Left colon (tissue), 2 donors: ENCODE measurements at regions not wholly inside any gene's neighbourhood (a gene's known extent, or its start where the extent isn't known, plus 50 kb on each side); places are given as distances from the start of the nearest gene placed in this dataset.
"Not testable (repeated sequence)": the region's sequence is repeated elsewhere in the genome, so short reads cannot be mapped to it uniquely, and the experiment has no call there.

Experiments
- ATAC-seq: fragments of 200-7000 bp; cut with Tn5 transposase; one replicate; pipeline ENCODE4 v1.9.1; 2020; ENCODE audit warnings: mild to moderate bottlenecking, moderate library complexity
- DNase-seq, 2 donors: peaks; one replicate each; pipeline ENCODE4 v3.0.0-alpha.2; 2020
- intact Hi-C, 2 donors: fragments of 100-400 bp; cut with DNase I in 1 of 2; cut with micrococcal nuclease in 1 of 2; formaldehyde crosslinking; loops; one replicate each; pipeline versions ENCODE4 v1.11.2 to v1.14.0; 2022; cut with DNase I, micrococcal nuclease
- donor health status: DM: no; HTN: no; CAD: no.
- donor health status: DM: yes; HTN: yes; CAD: no.

DNA sequence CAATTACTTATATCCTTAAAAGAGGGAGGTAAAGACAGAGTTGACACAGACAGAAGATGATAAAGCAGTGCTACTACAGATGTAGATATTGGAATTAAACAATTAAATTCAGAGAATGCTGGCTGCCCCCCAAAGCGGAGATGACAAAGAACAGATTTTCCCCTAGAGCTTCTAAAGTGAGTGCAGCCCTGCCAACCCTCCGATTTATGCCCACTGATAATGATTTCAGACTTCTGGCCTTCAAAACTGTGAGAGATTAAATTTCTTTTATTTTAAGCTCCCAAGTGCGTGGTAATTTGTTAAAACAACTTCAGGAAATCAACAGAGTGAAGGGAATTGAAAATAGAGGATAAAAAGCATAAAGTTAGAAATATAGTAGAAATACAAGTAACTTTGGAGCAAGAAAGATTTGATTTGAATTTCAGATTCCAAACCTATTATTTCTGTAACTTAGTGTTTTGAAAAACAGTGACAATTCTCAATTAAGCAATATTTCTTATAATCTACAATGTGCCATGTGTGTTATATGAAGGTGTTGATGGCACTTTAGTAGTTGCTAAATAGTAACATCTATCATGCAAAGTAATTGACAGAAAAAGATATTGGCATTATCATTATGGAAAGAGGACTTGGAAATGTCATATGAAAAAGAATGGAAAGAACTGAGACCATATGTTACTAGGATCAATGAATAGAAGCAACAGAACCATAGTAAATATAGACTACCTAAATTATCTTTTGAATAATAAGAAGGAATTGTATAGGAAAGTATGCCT is 946.4 kb upstream of the PTPRD start:
- ATAC-seq, result no peak
- intact Hi-C loops, result no loop called here
- DNase-seq, result no peak

DNA sequence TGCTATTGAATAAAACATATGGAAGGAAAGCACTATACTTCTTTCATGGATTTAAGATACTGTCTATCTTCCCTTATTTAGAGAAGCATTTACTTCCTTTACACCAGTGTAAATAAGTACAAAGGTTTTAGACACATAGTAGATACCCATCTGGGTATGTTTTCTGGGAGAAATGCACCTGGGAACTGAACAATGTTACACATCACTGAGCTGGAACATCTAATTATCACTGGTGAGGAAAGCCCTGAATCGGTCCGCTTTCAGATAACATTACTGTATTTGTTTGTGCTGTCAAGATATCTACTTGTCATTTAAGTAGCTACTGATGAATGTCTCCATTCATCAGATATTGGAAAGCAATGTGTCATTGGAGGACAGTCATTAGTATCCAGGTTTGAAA is 964.7 kb upstream of the PTPRD start:
- intact Hi-C loops, result no loop called here
- ATAC-seq (no peak), DNase-seq (no peak)

DNA sequence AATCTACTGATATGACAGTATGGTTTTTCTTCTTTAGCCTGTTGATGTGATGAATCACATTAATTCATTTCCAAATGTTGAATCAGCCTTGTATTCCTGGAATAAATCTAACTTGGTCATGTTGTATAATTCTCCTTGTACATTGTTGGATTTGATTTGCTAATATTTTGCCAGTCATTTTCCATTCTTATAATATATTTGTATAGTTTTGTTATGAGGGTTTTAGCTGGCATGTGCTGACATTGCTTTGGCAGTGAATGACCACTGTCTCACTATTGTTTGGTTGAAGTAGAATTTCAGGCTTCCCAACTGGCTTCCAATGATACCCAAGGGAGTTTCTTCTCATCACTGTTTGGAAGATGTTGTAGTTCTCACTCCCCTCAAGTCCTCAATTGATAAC is 983.0 kb upstream of the PTPRD start:
- ATAC-seq (no peak), DNase-seq (no peak)
- intact Hi-C loops, result no loop called here

DNA sequence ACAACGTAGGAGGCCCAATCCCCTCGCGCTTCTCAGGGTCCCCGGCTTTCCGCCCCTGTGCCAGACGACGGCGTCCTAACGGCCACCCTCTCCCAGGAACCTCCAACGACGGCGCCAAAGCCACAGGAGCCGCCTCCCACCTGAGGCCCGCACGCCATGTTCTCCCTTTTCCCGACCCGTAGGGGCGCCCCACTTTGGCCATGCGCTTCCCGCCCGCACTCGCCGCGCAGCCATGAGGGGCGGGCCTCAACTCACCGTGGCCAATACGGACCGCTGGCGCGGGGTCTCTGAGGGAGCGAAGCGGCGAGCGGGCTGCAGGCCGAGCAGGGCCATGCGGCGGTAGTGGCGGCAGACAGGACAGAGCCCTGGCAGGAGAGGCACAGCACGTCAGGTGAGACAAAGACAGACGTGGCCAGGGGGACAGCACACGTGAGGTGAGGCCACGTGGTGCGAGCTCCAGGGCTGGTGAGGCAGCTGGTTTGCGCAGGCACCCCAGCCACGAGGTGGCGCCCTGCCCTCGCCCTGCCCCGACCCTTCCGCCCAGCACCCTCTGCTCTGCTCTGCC is 1005.5 kb upstream of the PTPRD start:
- intact Hi-C loops, result no loop called here
- ATAC-seq, result no peak
- DNase-seq, result no peak

DNA sequence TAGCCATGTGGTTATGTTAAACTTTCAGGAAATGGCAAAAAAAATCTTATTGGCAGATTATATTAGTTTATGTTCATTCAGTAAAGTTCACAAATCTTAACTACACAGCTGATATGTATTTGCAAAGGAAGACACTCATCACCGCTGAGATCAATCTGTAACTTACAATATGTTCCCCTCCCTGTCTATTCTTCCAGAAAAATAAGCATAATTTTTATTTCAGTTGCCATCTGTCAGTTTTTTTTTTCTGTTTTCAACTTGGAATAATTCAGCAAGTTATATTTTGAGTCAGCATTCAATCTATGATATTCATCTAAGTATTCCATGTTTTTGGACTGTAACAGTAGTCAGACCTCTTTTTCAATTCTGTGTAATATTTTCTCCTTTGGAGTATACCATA is 1019.9 kb upstream of the PTPRD start:
- DNase-seq (no peak), ATAC-seq (no peak)
- intact Hi-C loops, result no loop called here

DNA sequence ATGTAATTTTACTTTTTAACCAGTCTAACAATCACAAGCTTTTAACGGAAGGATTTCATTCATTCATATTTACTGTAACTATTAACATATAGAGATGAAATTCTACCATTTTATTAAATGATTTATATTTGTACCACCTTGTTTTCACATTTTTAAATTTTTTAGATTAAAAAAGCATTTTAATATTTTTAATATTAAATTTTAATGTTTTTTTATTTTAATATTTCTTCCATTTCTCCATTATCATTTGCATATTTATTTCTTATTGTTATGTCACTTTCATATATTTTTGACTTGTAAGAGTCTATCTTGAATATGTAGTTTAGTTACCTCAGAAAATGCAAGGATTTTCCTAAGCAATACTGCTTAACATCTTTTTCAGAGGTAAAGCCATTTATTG is 1034.0 kb upstream of the PTPRD start:
- intact Hi-C loops, result no loop called here
- ATAC-seq (no peak), DNase-seq (no peak)

DNA sequence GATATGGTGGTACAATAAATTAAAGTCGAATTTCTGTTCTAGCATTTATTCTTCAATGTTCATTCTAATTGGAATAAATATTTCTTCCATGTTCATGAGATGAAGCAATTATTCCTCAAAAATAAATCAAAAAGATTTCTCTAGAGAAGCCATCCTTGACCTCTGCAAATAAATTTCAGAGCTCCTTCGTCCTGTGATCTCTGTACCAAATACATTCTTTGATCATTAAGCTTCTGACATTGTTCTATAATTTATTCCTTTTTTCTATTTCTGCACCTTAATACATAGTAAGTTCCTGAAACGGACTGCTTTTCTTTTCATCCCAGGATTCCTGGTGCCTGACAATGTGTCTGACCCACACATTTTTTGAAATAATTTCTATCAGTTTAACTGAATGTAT is 1039.3 kb upstream of the TYRP1 start:
- intact Hi-C loops, result no loop called here
- ATAC-seq, result no peak
- DNase-seq, result no peak

DNA sequence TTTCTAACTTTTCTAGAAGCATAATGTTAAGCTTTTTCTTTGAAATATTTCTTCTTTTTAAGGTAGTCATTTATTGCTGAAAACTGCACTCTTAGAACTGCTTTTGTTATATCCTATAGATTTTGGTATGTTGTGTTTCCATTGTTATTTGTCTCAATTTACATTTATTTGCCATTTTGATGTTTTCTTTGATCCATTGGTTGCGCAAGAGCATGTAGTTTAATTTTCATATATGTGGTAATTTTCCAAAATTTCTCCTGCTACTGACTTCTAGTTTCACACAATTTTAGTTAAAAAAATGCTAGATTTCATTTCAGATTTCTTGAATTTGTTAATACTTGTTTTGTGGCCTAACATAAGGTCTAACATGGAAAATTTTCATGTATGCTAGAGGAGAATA is 1029.3 kb upstream of the TYRP1 start:
- intact Hi-C loops, result no loop called here
- DNase-seq (no peak), ATAC-seq (no peak)

DNA sequence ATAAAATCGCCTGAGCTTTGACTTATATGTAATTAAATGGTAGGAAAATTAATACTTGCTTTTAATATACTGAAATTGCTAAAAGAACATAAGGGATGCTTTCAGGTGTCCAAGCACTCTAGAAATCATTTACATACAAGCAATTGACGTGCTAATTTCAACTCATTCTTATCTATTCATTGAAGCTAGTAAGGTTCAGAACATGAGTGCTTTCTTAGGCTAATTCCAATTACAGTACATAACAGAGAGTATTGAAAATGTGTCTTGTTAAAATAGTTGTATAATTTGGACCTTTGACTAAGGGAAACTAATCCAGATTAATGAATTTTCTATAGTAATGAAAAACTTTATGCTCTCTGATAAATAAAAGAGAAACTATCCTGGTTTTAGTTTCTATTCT is 1016.4 kb upstream of the TYRP1 start:
- ATAC-seq (no peak), DNase-seq (no peak)
- intact Hi-C loops, result no loop called here

DNA sequence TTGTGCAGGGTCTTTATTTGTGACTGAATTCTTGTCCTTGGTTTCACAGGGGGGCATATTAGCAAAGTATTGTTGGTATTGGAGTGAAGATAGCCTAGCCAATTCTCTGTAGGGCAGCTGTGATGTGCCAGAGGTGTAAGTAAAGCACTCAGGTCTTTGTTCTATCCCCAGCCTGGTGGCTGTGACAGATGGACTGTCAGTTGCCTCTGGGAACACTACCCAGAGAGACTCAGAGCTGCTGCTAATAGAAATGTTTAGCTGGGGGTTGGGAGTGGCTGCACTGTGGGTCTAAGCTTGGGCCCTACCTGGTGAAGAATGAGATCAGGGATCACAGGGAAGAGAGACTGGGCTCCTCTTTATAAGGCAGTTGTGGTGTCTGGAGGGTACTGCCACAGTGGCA is 1006.5 kb upstream of the TYRP1 start:
- ATAC-seq, result no peak
- DNase-seq, result no peak
- intact Hi-C loops, result no loop called here

DNA sequence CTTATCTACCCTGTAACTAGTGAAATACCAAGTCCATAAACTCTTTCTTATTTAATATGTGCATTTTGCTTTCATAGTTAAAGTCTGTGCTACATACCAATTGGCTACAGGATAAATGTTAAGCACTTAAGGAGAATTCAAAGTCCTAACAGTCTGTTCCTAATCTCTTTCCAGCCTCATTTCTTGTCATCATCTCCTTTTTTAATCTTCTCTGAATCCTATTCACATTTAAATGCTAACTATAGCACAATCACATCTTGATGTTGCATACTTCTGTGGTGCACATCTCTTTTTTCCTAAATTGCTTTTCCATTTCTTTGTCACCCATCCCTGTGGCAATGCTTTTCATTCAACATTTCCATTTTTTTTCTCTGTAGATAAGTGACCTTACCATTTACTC is 996.1 kb upstream of the TYRP1 start:
- no peak for DNase-seq
- intact Hi-C loops, result no loop called here
- ATAC-seq, result no peak

DNA sequence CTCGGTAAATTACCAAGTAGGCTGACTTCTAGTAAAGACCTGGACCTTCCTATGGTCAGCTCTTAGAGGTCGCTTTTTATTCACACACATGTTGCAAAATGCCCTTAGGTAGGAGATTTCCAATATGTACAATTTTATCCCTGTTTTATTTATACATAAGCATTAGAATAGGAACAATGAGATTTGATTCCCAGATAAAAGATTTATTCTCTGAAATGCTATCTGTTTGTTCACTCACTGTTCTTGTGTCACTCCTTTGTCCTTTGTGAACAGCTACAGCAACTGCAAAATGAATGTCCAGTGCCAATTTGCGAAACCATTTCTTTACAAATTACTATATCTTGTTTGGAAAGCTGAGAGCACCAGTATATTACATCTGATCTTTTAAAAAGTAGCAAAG is 991.5 kb upstream of the TYRP1 start:
- DNase-seq (no peak), ATAC-seq (no peak)
- intact Hi-C loops, result no loop called here

DNA sequence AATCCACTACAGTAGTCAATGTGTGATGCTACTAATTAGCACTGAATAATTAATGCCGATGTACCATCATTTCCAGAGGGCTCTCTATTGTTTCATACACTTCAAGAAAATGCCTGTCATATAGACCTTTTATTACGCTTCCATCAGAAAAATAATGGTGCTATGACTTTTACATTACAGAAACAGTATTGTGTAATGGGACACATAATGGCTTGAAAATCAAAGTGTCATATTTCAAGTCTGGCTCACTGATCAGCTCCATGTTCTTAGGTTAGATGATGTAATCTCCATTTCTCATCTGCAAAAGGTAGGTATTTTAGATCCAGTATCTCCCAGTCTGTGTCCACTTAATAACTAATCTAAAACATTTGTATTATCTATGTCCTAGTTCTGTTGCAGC is 990.6 kb upstream of the TYRP1 start:
- no peak for ATAC-seq

DNA sequence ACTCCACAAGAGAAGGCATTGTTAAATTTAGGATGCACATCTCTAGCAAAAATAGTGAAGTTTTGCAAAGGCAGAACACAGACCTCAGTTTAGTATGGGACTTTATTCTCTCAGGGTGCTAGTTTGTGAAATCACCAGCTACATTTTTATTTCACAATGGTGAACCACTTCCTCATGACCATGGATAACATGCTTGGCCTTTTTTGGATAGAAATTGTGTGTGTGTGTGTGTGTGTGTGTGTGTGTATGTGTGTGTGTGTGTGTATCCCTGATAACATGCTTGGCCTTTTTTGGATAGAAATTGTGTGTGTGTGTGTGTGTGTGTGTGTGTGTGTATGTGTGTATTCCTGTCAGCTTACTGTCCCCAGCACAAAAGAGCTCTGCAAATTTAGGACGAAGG is 989.0 kb upstream of the TYRP1 start:
- DNase-seq, intact Hi-C loops, ATAC-seq: not testable (repeated sequence)

More for the DNA sequence above, 990.6 kb upstream of the TYRP1 start:
- intact Hi-C loops, result no loop called here
- no peak for DNase-seq

DNA sequence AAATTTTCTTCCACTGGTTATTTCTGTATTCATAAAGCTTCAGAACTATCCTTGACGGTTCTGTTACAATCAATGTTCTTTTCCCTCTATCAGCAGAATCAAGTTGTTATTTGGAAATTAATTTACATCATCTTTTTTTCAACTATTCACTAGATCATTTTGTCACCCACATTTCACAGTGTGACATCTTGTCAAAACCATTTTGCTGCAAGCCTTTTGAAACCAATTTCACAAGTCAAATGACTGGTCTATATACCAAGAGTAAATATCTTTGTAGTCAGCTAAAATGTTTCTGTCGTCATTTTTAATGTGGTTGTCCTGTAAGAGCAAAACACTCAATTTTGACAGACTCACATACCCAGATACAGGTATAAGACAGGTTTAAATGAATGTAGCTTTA is 984.3 kb upstream of the TYRP1 start:
- ATAC-seq (no peak), DNase-seq (no peak)
- intact Hi-C loops, result no loop called here

DNA sequence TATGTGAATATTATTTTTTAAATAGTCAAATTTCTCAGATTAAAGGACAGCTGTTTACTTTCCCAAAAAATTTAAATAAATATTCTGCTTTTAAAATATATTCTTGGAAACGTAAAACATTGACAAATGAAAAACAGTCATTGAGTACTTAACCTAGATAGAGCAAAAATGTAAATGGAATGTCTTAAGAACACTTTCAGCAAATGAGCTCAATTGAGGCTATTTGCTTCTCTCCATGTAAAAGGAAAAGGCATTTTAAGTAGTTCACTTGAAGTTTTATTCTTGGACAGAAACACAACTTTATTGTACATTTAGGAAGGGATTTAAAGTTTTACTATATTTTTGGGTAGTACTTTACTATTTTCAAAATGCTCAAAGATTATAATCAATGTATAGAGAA is 983.6 kb upstream of the TYRP1 start:
- DNase-seq, result no peak
- intact Hi-C loops, result no loop called here
- no peak for ATAC-seq

DNA sequence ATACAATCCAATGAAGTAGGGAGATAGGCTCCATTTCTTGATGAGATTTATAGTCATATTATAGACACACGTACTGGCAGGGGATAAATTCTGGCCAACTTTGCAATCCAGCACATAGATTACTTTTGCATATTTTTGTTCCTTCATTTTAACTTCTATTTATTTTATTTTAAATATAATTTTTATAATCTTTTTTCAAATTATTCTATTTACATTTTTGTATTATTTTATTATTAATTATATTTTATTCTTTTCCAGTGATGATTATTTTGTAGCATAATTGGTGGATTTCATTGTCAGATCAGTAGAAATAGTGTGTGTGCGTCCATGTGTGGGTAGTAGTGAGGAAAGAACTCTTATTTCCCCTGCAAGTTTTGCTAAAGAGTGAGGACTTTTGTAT is 980.1 kb upstream of the TYRP1 start:
- no peak for ATAC-seq
- intact Hi-C loops, result no loop called here
- DNase-seq, result no peak

DNA sequence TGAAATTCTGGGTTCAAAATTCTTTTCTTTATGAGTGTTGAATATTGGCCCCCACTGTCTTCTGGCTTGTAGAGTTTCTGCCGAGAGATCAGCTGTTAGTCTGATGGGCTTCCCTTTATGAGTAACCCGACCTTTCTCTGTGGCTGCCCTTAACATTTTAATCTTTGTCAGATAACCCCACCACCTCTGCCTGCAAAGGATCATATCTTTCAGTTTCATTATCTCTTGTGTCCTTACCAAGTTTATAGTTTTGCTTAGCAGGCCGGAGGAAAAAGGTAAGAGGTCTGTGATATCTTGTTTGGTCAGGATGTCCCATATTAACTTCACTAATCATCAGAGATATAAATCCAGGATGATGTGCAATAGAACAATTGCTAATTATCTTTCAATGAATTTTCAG is 970.2 kb upstream of the TYRP1 start:
- intact Hi-C loops, result no loop called here
- no peak for ATAC-seq

DNA sequence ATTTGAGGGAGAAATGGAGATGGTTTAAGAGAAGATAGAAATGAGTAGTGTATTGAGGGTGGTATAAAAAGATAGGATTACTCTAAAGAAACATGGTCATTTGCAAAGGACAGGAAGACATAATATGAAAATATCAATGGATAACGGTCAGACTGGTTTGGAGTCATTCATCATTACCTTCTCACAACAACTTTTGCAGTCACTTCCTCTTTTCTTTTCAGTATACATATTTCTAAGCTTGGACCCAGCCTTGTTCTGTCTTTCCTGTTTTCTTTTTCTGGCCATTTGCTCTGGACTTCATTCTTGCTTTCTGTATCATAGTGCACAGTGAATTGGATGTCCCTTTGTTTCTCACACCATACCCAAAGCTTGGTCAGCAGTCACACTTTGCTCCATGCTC is 966.5 kb upstream of the TYRP1 start:
- ATAC-seq, result no peak
- DNase-seq, result no peak

More for the DNA sequence above, 970.2 kb upstream of the TYRP1 start:
- no peak for DNase-seq

DNA sequence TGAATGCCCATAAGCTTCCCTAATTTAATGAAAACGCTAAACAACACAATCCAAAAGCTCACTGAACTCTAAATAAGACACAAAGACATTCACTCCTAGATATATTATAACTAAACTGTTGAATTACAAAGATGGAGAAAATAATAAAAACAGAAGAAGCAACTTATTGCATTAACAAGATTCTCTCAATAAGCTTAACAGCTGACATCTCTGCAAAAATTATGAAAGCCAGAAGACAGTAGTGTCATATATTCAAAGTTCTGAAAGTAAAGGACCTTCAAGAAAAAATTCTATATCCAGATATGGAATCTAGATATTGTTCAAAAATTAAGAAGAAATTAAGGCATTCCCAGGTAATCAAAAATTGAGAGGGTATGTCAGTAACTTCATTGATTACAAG is 957.8 kb upstream of the TYRP1 start:
- no peak for DNase-seq
- ATAC-seq, result no peak
- intact Hi-C loops, result no loop called here

More for the DNA sequence above, 966.5 kb upstream of the TYRP1 start:
- intact Hi-C loops, result no loop called here

DNA sequence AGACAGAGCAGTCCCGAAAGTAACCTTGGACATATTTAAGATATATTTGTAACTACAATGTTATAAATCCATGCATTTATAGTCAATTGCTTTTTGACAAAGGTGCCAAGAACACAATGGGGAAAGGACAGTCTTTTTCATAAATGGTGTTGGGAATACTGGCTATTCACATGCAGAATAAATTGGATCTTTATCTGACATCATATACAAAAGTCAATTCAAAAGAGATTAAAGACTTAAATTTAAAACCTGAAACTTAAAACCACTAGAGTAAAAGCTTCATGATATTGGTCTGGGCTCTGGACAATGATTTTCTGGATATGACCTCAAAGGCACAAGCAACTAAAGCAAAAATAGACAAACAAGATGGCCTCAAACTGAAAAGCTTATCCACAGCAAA is 950.7 kb upstream of the TYRP1 start:
- intact Hi-C loops, result no loop called here
- no peak for DNase-seq
- no peak for ATAC-seq
